LNCaP clone FGC (cell line): ENCODE measurements at regions not wholly inside any gene's neighbourhood (a gene's known extent, or its start where the extent isn't known, plus 50 kb on each side); places are given as distances from the start of the nearest gene placed in this dataset.

Experiments
- DNase-seq: peaks from one replicate; pipeline ENCODE4 v3.0.0-alpha.2; 2011; ENCODE audit warnings: low read depth
- H3K4me3 ChIP-seq: 2 replicates; pipeline ENCODE4 v1.5.1; 2011; ENCODE audit warnings: mild to moderate bottlenecking, low read depth, low read length, control low read depth
- CTCF ChIP-seq: IDR thresholded peaks from 2 replicates; pipeline ENCODE4 v1.5.1; 2012; ENCODE audit warnings: mild to moderate bottlenecking; ENCODE audit not compliant: control insufficient read depth, insufficient read depth; ENCODE audit errors: extremely low read depth

GRCh38 chr16:64627288-64627687, 494.6 kb downstream of the CDH11 start:
- no peak for TF ChIP-seq CTCF
- DNase-seq: no peak
- no peak overlapping the region for H3K4me3 ChIP-seq

- no peak for TF ChIP-seq CTCF
- no peak for DNase-seq
These were observed 495.1 kb downstream of the CDH11 start for GRCh38 chr16:64626776-64627175.

GRCh38 chr16:64621616-64622015, 500.2 kb downstream of the CDH11 start:
- no peak for TF ChIP-seq CTCF
- DNase-seq: no peak
- no peak overlapping the region for H3K4me3 ChIP-seq

More at GRCh38 chr16:64626776-64627175, 495.1 kb downstream of the CDH11 start:
- H3K4me3 ChIP-seq: no peak overlapping the region

- no peak overlapping the region for H3K4me3 ChIP-seq
- DNase-seq: no peak
- no peak for TF ChIP-seq CTCF
These were observed 503.9 kb downstream of the CDH11 start for GRCh38 chr16:64617836-64618476.

- H3K4me3 ChIP-seq: no peak overlapping the region
- DNase-seq: peak; percentile 27
- no peak for TF ChIP-seq CTCF
These were observed 506.1 kb downstream of the CDH11 start for GRCh38 chr16:64615630-64616280.

GRCh38 chr16:64596196-64596595, 525.7 kb downstream of the CDH11 start:
- H3K4me3 ChIP-seq: no peak overlapping the region
- no peak for TF ChIP-seq CTCF
- DNase-seq: no peak

- no peak for DNase-seq
- no peak for TF ChIP-seq CTCF
- H3K4me3 ChIP-seq: no peak overlapping the region
These were observed 531.4 kb downstream of the CDH11 start for GRCh38 chr16:64590513-64590912.
